ENCODE measurements at regions not wholly inside any gene's neighbourhood (a gene's known extent, or its start where the extent isn't known, plus 50 kb on each side); places are given as distances from the start of the nearest gene placed in this dataset.

DNA sequence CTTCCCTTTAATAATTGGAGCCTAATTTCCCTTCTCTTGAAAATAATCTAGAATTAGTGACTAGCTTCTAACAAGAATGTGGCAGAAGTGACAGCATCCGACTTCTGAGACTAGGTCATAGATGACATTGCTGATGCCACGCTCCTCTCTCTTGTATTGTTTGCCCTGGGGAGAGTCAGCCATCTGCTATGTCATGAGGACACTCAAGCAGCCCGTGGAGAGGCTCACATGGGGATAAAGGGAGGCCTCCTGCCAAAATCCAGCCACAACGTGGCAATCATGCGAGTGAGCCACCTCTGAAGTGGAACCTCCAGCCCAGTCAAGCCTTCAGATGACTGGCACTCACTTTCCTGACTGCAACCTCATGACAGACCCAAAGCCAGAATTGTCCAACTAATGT, 54.2 kb upstream of the LRRK2 start (continued):
- TF ChIP-seq, protein P1, sequence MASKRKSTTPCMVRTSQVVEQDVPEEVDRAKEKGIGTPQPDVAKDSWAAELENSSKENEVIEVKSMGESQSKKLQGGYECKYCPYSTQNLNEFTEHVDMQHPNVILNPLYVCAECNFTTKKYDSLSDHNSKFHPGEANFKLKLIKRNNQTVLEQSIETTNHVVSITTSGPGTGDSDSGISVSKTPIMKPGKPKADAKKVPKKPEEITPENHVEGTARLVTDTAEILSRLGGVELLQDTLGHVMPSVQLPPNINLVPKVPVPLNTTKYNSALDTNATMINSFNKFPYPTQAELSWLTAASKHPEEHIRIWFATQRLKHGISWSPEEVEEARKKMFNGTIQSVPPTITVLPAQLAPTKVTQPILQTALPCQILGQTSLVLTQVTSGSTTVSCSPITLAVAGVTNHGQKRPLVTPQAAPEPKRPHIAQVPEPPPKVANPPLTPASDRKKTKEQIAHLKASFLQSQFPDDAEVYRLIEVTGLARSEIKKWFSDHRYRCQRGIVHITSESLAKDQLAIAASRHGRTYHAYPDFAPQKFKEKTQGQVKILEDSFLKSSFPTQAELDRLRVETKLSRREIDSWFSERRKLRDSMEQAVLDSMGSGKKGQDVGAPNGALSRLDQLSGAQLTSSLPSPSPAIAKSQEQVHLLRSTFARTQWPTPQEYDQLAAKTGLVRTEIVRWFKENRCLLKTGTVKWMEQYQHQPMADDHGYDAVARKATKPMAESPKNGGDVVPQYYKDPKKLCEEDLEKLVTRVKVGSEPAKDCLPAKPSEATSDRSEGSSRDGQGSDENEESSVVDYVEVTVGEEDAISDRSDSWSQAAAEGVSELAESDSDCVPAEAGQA (IDR thresholded peaks at IDR 0.05; ENCODE audit: low read depth): no peak
- TF ChIP-seq, protein P1 (CRISPR knock-in tag; IDR thresholded peaks at IDR 0.05; ENCODE audit: borderline replicate concordance): no peak
- no peak for TF ChIP-seq NFIC (IDR thresholded peaks at IDR 0.05; ENCODE audit: low read length)

DNA sequence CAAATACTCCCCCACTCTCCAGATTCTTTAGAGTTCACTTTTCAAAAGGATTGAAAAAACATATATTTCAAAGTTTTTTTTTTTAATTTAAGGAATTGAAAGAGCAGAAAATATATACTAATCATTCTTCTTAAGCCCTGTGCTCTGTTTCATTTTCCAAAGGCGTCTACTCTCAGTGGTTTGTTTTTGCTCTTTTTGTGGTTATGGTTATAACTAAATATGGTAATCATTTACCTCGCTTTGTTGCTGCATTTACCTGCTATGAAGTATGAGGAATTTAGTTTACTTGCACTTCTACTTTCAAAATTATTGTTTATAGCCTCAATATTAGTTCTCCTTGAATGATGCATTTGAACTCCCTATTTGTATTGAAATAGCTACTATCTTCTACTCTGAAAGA, 55.9 kb upstream of the LRRK2 start:
- CTCF ChIA-PET (ENCODE audit: low intra/inter-chr PET ratio, low total read pairs): no interaction called here
- no peak for ATAC-seq
- no peaks in the 10 kb centered on the region for H3K36me3 ChIP-seq (replicated peaks in 1 of 2; ENCODE audit: control insufficient read depth in 1 of 2, insufficient read depth in 2 of 2, low read length in 2 of 2)
- no TSS peak for BruUV-seq (replicated peaks)
- H3K27me3 ChIP-seq (ENCODE audit: control insufficient read depth in 1 of 2, insufficient read depth in 2 of 2, low read length in 2 of 2): no peaks in the 10 kb centered on the region
- POLR2A ChIA-PET: no interaction called here
- H3K4me3 ChIP-seq (replicated peaks in 1 of 3; ENCODE audit: insufficient read depth in 1 of 3, low read depth in 2 of 3, low read length in 3 of 3): no peak overlapping the region
- in situ Hi-C loops (cut with HindIII; ENCODE audit: extremely low pct_ligation_motif_present, low pct_unique_long_range_greater_than_20kb): no loop called here
- H3K4me1 ChIP-seq (ENCODE audit: insufficient read depth, low read length): no peaks in the 10 kb centered on the region
- FAIRE-seq: no peak
- 0% methylated on average over 2 of the region's 2 CpGs for WGBS (ENCODE audit: low lambda C conversion rate)
- H3K79me2 ChIP-seq (ENCODE audit: insufficient read depth, low read length): no peaks in the 10 kb centered on the region
- DNase-seq (ENCODE audit: low spot score): no peak
- no peaks in the 10 kb centered on the region for H3K9me3 ChIP-seq (ENCODE audit: low read length)
- H3K4me2 ChIP-seq (ENCODE audit: low read depth, low read length): no peak overlapping the region
- H3K9ac ChIP-seq (ENCODE audit: insufficient read depth, low read depth, low read length): no peak overlapping the region
- intact Hi-C loops (cut with micrococcal nuclease; ENCODE audit: unreplicated experiment): no loop called here
- no peaks in the 10 kb centered on the region for H4K20me1 ChIP-seq (ENCODE audit: insufficient read depth, low read length)
- no peak overlapping the region for H3K27ac ChIP-seq (ENCODE audit: extremely low read length, insufficient read depth, low read length)
- no peak overlapping the region for H2AFZ ChIP-seq (ENCODE audit: low read length)
- TF ChIP-seq ZNF598 (CRISPR knock-in tag; IDR thresholded peaks at IDR 0.05; ENCODE audit: borderline replicate concordance) (no peak), TSC22D2 (CRISPR knock-in tag; IDR thresholded peaks at IDR 0.05; ENCODE audit: borderline replicate concordance) (no peak), ZNF792 (CRISPR knock-in tag; IDR thresholded peaks at IDR 0.05) (no peak), RBM22 (optimal IDR thresholded peaks at IDR 0.05; ENCODE audit: low read length) (no peak), CENPX (CRISPR knock-in tag; IDR thresholded peaks at IDR 0.05) (no peak), DR1 (CRISPR knock-in tag; IDR thresholded peaks at IDR 0.05) (no peak), KLF9 (CRISPR knock-in tag; IDR thresholded peaks at IDR 0.05; ENCODE audit: low read depth) (no peak)
- TF ChIP-seq, protein P2, sequence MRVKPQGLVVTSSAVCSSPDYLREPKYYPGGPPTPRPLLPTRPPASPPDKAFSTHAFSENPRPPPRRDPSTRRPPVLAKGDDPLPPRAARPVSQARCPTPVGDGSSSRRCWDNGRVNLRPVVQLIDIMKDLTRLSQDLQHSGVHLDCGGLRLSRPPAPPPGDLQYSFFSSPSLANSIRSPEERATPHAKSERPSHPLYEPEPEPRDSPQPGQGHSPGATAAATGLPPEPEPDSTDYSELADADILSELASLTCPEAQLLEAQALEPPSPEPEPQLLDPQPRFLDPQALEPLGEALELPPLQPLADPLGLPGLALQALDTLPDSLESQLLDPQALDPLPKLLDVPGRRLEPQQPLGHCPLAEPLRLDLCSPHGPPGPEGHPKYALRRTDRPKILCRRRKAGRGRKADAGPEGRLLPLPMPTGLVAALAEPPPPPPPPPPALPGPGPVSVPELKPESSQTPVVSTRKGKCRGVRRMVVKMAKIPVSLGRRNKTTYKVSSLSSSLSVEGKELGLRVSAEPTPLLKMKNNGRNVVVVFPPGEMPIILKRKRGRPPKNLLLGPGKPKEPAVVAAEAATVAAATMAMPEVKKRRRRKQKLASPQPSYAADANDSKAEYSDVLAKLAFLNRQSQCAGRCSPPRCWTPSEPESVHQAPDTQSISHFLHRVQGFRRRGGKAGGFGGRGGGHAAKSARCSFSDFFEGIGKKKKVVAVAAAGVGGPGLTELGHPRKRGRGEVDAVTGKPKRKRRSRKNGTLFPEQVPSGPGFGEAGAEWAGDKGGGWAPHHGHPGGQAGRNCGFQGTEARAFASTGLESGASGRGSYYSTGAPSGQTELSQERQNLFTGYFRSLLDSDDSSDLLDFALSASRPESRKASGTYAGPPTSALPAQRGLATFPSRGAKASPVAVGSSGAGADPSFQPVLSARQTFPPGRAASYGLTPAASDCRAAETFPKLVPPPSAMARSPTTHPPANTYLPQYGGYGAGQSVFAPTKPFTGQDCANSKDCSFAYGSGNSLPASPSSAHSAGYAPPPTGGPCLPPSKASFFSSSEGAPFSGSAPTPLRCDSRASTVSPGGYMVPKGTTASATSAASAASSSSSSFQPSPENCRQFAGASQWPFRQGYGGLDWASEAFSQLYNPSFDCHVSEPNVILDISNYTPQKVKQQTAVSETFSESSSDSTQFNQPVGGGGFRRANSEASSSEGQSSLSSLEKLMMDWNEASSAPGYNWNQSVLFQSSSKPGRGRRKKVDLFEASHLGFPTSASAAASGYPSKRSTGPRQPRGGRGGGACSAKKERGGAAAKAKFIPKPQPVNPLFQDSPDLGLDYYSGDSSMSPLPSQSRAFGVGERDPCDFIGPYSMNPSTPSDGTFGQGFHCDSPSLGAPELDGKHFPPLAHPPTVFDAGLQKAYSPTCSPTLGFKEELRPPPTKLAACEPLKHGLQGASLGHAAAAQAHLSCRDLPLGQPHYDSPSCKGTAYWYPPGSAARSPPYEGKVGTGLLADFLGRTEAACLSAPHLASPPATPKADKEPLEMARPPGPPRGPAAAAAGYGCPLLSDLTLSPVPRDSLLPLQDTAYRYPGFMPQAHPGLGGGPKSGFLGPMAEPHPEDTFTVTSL (CRISPR knock-in tag; IDR thresholded peaks at IDR 0.05; ENCODE audit: borderline replicate concordance): no peak

Measured in HepG2 (cell line).